MM.1S (cell line): ENCODE measurements at regions not wholly inside any gene's neighbourhood (a gene's known extent, or its start where the extent isn't known, plus 50 kb on each side); places are given as distances from the start of the nearest gene placed in this dataset.

Experiments used
- DNase-seq: peaks from one replicate; pipeline ENCODE4 v3.0.0-alpha.2; 2015
- H2AFZ ChIP-seq: fragments of 300-600 bp; sonication (generic); 2 replicates; pipeline ENCODE4 v1.6.0; 2016; ENCODE audit warnings: antibody characterized with exemption, low read length
- H3F3A ChIP-seq: fragments of 300-600 bp; sonication (generic); 2 replicates; pipeline ENCODE4 v1.6.1; 2016; ENCODE audit warnings: mild to moderate bottlenecking, antibody characterized with exemption, low read length, moderate library complexity, mixed read lengths; ENCODE audit not compliant: insufficient read depth
- H3K27ac ChIP-seq: fragments of 300-600 bp; sonication (generic); 2 replicates; pipeline ENCODE4 v1.5.1; 2016; ENCODE audit warnings: mild to moderate bottlenecking, low read length
- H3K27me3 ChIP-seq: fragments of 300-600 bp; sonication (generic); replicated peaks from 2 replicates; pipeline ENCODE4 v1.6.0; 2016; ENCODE audit warnings: low read length; ENCODE audit not compliant: insufficient read depth
- H3K36me3 ChIP-seq: fragments of 300-600 bp; sonication (generic); replicated peaks from 2 replicates; pipeline ENCODE4 v1.6.1; 2016; ENCODE audit warnings: mild to moderate bottlenecking, low read length, mixed read lengths; ENCODE audit not compliant: insufficient read depth
- H3K4me1 ChIP-seq: fragments of 300-600 bp; sonication (generic); 2 replicates; pipeline ENCODE4 v1.6.1; 2016; ENCODE audit warnings: low read length, mixed read lengths
- H3K4me2 ChIP-seq: fragments of 300-600 bp; sonication (generic); 2 replicates; pipeline ENCODE4 v1.6.0; 2016; ENCODE audit warnings: low read depth, low read length
- H3K4me3 ChIP-seq: fragments of 300-600 bp; sonication (generic); 2 replicates; pipeline ENCODE4 v1.5.1; 2016; ENCODE audit warnings: low read length, mixed read lengths
- H3K79me2 ChIP-seq: fragments of 300-600 bp; sonication (generic); 2 replicates; pipeline ENCODE4 v1.6.1; 2016; ENCODE audit warnings: mixed run types, low read length, mixed read lengths
- H3K9ac ChIP-seq: fragments of 300-600 bp; sonication (generic); 2 replicates; pipeline ENCODE4 v1.6.1; 2016; ENCODE audit warnings: low read length, mixed read lengths
- H3K9me2 ChIP-seq: fragments of 300-600 bp; sonication (generic); replicated peaks from 2 replicates; pipeline ENCODE4 v1.6.1; 2016; ENCODE audit warnings: mild to moderate bottlenecking, low read length, mixed read lengths; ENCODE audit not compliant: insufficient read depth
- H3K9me3 ChIP-seq: fragments of 300-600 bp; sonication (generic); replicated peaks from 2 replicates; pipeline ENCODE4 v1.6.1; 2016; ENCODE audit warnings: mild to moderate bottlenecking, low read length, mixed read lengths; ENCODE audit not compliant: insufficient read depth
- H4K20me1 ChIP-seq: fragments of 300-600 bp; sonication (generic); 2 replicates; pipeline ENCODE4 v1.6.1; 2016; ENCODE audit warnings: mild to moderate bottlenecking, low read length, moderate library complexity, mixed read lengths; ENCODE audit not compliant: insufficient read depth
- EZH2 ChIP-seq: fragments of 300-600 bp; sonication (generic); optimal IDR thresholded peaks from 2 replicates; pipeline ENCODE3; 2017; ENCODE audit warnings: low read depth, mild to moderate bottlenecking, antibody characterized with exemption, low read length, mixed read lengths
- EZH2phosphoT487 ChIP-seq: fragments of 300-600 bp; sonication (generic); IDR thresholded peaks from 2 replicates; pipeline ENCODE4 v1.6.1; 2018; ENCODE audit warnings: antibody characterized with exemption, low read length
- TF ChIP-seq, protein P1 (sequence below): fragments of 300-600 bp; sonication (generic); IDR thresholded peaks from 2 replicates; pipeline ENCODE4 v1.5.1; 2016; ENCODE audit warnings: antibody characterized with exemption, low read length, mixed read lengths

DNA sequence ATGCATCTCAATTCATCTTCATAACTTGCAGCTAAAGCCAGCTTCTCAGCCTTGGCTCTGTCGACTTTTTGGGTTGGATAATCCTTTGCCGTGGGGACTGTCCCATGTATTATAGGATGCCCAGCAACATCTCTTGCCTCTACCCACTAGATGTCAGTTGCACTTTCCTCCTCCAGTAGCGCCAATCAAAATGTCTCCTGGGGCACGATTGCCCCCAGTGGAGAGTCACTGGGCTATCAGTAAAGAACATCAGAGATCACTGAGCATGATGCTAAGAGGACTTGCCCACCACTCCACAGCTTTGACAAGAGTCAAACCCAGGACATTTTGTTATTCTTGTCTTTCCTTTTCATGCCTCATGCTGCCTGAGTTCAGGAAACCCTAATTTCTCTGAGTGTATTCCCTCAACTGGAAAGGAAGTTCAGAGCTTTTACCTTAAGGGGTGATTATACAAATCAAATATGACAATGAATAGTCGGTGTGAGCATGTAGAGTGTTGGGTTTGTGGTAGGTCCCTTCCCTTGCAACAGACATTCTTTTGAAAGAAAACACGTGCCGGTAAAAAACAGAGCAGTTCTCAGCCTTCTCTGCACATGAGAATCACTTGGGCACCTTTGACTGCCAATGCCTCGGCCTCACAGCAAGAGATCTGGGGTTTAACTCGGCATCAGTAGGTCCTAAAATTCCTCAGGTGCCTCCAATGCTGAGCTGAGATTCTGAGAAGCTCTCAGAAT is 980.6 kb downstream of the VRK1 start:
- H3K27ac ChIP-seq = no peak overlapping the region

DNA sequence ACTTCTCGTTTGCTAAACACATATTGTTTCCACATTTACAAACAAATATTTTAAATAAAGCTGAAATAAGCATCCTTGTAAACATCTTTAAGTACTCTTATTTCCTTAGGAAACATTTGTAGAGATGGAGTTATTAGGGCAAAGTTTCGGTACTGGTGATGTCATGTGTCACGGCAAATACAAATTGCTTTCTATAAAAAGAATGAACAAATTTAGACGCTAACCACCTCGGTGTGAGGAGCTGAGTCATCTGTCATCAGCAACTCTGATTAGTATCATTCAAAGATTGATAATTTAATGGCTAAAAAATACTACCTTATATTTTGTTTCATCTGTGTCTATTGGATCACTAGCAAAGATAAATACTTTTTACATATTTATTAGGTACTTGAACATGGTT is 982.0 kb downstream of the VRK1 start:
- Histone ChIP-seq H3K9ac (no peak overlapping the region), H3K4me3 (no peak overlapping the region), H3K27ac (no peak overlapping the region), H2AFZ (no peak overlapping the region), H3F3A (no peaks in the 10 kb centered on the region), H3K79me2 (no peaks in the 10 kb centered on the region), H3K9me3 (no peaks in the 10 kb centered on the region), H3K36me3 (no peaks in the 10 kb centered on the region), H3K4me2 (no peak overlapping the region), H3K27me3 (no peaks in the 10 kb centered on the region), H4K20me1 (no peaks in the 10 kb centered on the region), H3K4me1 (peaks cover 16% of the 10 kb centered on the region), H3K9me2 (no peaks in the 10 kb centered on the region)
- DNase-seq = peak; percentile 40
- TF ChIP-seq, protein P1, sequence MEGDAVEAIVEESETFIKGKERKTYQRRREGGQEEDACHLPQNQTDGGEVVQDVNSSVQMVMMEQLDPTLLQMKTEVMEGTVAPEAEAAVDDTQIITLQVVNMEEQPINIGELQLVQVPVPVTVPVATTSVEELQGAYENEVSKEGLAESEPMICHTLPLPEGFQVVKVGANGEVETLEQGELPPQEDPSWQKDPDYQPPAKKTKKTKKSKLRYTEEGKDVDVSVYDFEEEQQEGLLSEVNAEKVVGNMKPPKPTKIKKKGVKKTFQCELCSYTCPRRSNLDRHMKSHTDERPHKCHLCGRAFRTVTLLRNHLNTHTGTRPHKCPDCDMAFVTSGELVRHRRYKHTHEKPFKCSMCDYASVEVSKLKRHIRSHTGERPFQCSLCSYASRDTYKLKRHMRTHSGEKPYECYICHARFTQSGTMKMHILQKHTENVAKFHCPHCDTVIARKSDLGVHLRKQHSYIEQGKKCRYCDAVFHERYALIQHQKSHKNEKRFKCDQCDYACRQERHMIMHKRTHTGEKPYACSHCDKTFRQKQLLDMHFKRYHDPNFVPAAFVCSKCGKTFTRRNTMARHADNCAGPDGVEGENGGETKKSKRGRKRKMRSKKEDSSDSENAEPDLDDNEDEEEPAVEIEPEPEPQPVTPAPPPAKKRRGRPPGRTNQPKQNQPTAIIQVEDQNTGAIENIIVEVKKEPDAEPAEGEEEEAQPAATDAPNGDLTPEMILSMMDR = no peak
- TF ChIP-seq EZH2 (no peak), EZH2phosphoT487 (no peak)

More for the DNA sequence above, 980.6 kb downstream of the VRK1 start:
- Histone ChIP-seq H3K4me1 (peaks cover 16% of the 10 kb centered on the region), H3K4me3 (no peak overlapping the region), H3K27me3 (no peaks in the 10 kb centered on the region), H3K36me3 (no peaks in the 10 kb centered on the region), H3K4me2 (no peak overlapping the region), H3K79me2 (no peaks in the 10 kb centered on the region), H4K20me1 (no peaks in the 10 kb centered on the region), H3K9ac (no peak overlapping the region), H3K9me2 (no peaks in the 10 kb centered on the region), H3K9me3 (no peaks in the 10 kb centered on the region), H3F3A (no peaks in the 10 kb centered on the region), H2AFZ (no peak overlapping the region)
- no peak for DNase-seq
- no peak for TF ChIP-seq EZH2phosphoT487
- TF ChIP-seq, protein P1 = no peak
- TF ChIP-seq EZH2 = no peak

DNA sequence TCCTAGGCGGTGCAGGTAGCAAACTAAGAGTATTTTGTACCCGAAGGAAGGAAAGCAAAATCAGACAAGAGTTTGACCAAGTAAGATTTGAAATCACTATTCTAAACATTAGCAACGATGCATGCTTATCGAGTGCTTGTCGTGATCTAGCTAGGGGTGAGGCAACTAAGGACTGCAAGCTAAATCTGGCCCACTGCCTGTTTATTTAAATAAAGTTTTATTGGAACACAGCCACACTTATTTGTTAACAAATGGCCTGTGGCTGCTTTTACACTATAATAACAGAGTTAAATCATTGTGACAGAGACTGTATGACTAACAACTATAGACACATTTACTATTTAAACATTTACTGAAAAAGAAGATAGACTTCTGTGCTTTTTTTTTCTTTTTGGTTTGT is 983.6 kb downstream of the VRK1 start:
- Histone ChIP-seq H3K9me3 (no peaks in the 10 kb centered on the region), H2AFZ (no peak overlapping the region), H3K9ac (no peak overlapping the region), H3K36me3 (no peaks in the 10 kb centered on the region), H3K4me3 (no peak overlapping the region), H3K4me1 (peaks cover 16% of the 10 kb centered on the region), H3K79me2 (no peaks in the 10 kb centered on the region), H3F3A (no peaks in the 10 kb centered on the region), H3K27me3 (no peaks in the 10 kb centered on the region), H4K20me1 (no peaks in the 10 kb centered on the region), H3K27ac (no peak overlapping the region), H3K4me2 (no peak overlapping the region), H3K9me2 (no peaks in the 10 kb centered on the region)
- no peak for TF ChIP-seq EZH2
- no peak for TF ChIP-seq EZH2phosphoT487
- TF ChIP-seq, protein P1 = no peak
- no peak for DNase-seq
